AG10803 (cell line): ENCODE measurements at regions not wholly inside any gene's neighbourhood (a gene's known extent, or its start where the extent isn't known, plus 50 kb on each side); places are given as distances from the start of the nearest gene placed in this dataset.
"Not testable (repeated sequence)": the region's sequence is repeated elsewhere in the genome, so short reads cannot be mapped to it uniquely, and the experiment has no call there.

Source experiments
- DNase-seq: peaks from one replicate; pipeline ENCODE4 v3.0.0; 2010; ENCODE audit warnings: low read depth
- H3K4me3 ChIP-seq: 2 replicates; pipeline ENCODE4 v1.5.1; 2011; ENCODE audit warnings: mild to moderate bottlenecking, low read length, control low read depth
- CTCF ChIP-seq: conservative IDR thresholded peaks from 2 replicates; pipeline ENCODE4 v1.5.1; 2011; ENCODE audit warnings: mild to moderate bottlenecking, low read length, control low read depth, inconsistent platforms

GRCh38 chr21:31819692-31820091, 53.1 kb upstream of the HUNK start:
- DNase-seq, H3K4me3 ChIP-seq: not testable (repeated sequence)

- not testable (repeated sequence) for DNase-seq, H3K4me3 ChIP-seq
Observed at GRCh38 chr21:31814356-31814755, 58.5 kb upstream of the HUNK start.

GRCh38 chr21:31813862-31814261, 59.0 kb upstream of the HUNK start:
- no peak for TF ChIP-seq CTCF
- DNase-seq = no peak
- no peak overlapping the region for H3K4me3 ChIP-seq

- no peak overlapping the region for H3K4me3 ChIP-seq
- DNase-seq = no peak
- no peak for TF ChIP-seq CTCF
Observed at GRCh38 chr21:31804008-31804394, 68.8 kb upstream of the HUNK start.

GRCh38 chr21:31803039-31804007, 69.5 kb upstream of the HUNK start:
- no peak for TF ChIP-seq CTCF
- DNase-seq = no peak

GRCh38 chr21:31802331-31802730, 70.4 kb upstream of the SCAF4 start:
- TF ChIP-seq CTCF = no peak
- DNase-seq = no peak

More at GRCh38 chr21:31803039-31804007, 69.5 kb upstream of the HUNK start:
- no peak overlapping the region for H3K4me3 ChIP-seq

GRCh38 chr21:31801551-31802219, 69.8 kb upstream of the SCAF4 start:
- DNase-seq = no peak
- H3K4me3 ChIP-seq = no peak overlapping the region
- TF ChIP-seq CTCF = no peak

More at GRCh38 chr21:31802331-31802730, 70.4 kb upstream of the SCAF4 start:
- H3K4me3 ChIP-seq = no peak overlapping the region
